ENCODE measurements at regions not wholly inside any gene's neighbourhood (a gene's known extent, or its start where the extent isn't known, plus 50 kb on each side); places are given as distances from the start of the nearest gene placed in this dataset.

GRCh38 chr3:40951636-40952035 is 247.7 kb upstream of the CTNNB1 start:
- DNase-seq (ENCODE audit: low read depth), result peak; percentile 96
- TF ChIP-seq CTCF (conservative IDR thresholded peaks at IDR 0.05; ENCODE audit: low read depth, low read length), result no peak

GRCh38 chr3:40961104-40961857 is 238.0 kb upstream of the CTNNB1 start:
- H3K4me3 ChIP-seq (ENCODE audit: low read depth, low read length), result no peak overlapping the region
- TF ChIP-seq CTCF (conservative IDR thresholded peaks at IDR 0.05; ENCODE audit: low read depth, low read length), result no peak
- no peak for DNase-seq (ENCODE audit: low read depth)

More at GRCh38 chr3:40951636-40952035, 247.7 kb upstream of the CTNNB1 start:
- no peak overlapping the region for H3K4me3 ChIP-seq (ENCODE audit: low read depth, low read length)

GRCh38 chr3:40962721-40963120 is 236.6 kb upstream of the CTNNB1 start:
- no peak for TF ChIP-seq CTCF (conservative IDR thresholded peaks at IDR 0.05; ENCODE audit: low read depth, low read length)
- no peak overlapping the region for H3K4me3 ChIP-seq (ENCODE audit: low read depth, low read length)
- no peak for DNase-seq (ENCODE audit: low read depth)

- TF ChIP-seq CTCF (conservative IDR thresholded peaks at IDR 0.05; ENCODE audit: low read depth, low read length), result no peak
- no peak overlapping the region for H3K4me3 ChIP-seq (ENCODE audit: low read depth, low read length)
- DNase-seq (ENCODE audit: low read depth), result no peak
Observed at GRCh38 chr3:40968666-40969065, 230.6 kb upstream of the CTNNB1 start.

GRCh38 chr3:40969341-40969740 is 230.0 kb upstream of the CTNNB1 start:
- H3K4me3 ChIP-seq (ENCODE audit: low read depth, low read length), result no peak overlapping the region
- TF ChIP-seq CTCF (conservative IDR thresholded peaks at IDR 0.05; ENCODE audit: low read depth, low read length), result no peak
- DNase-seq (ENCODE audit: low read depth), result no peak

GRCh38 chr3:40969756-40970466 is 229.4 kb upstream of the CTNNB1 start:
- TF ChIP-seq CTCF (conservative IDR thresholded peaks at IDR 0.05; ENCODE audit: low read depth, low read length), result no peak
- no peak for DNase-seq (ENCODE audit: low read depth)
- no peak overlapping the region for H3K4me3 ChIP-seq (ENCODE audit: low read depth, low read length)

Measured in choroid plexus epithelial cell (primary cell).